ENCODE measurements at regions not wholly inside any gene's neighbourhood (a gene's known extent, or its start where the extent isn't known, plus 50 kb on each side); places are given as distances from the start of the nearest gene placed in this dataset.

GRCh38 chr7:125098377-125098970, 168.8 kb upstream of the POT1 start:
- no peak for DNase-seq (ENCODE audit: low read depth)
- no peak for TF ChIP-seq CTCF (IDR thresholded peaks at IDR 0.05; ENCODE audit: control insufficient read depth, insufficient read depth, low read depth, low read length, missing control alignments)
- H3K4me3 ChIP-seq (ENCODE audit: control insufficient read depth, low read depth, low read length) = no peak overlapping the region

DNA sequence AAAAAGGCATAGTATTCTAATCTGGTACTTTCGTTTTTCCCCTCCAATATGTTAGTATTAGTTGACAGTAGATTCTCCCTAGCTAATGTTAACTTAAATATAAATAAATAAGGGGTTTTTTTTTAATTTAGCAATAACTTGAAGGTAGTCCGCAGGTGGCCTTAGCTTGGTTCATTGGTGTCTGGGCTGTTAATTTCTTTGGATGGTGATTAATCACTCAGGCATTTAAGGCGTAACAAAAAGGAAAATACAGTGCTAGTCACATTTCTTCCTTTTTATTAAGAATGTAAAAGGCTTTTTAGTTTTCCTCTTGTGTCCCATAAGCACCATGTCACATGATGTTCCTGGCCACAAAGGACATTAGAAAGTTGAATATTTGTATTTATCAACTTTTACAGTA, 161.0 kb upstream of the POT1 start:
- H3K4me3 ChIP-seq (ENCODE audit: control insufficient read depth, low read depth, low read length) = no peak overlapping the region
- DNase-seq (ENCODE audit: low read depth) = no peak
- no peak for TF ChIP-seq CTCF (IDR thresholded peaks at IDR 0.05; ENCODE audit: control insufficient read depth, insufficient read depth, low read depth, low read length, missing control alignments)

DNA sequence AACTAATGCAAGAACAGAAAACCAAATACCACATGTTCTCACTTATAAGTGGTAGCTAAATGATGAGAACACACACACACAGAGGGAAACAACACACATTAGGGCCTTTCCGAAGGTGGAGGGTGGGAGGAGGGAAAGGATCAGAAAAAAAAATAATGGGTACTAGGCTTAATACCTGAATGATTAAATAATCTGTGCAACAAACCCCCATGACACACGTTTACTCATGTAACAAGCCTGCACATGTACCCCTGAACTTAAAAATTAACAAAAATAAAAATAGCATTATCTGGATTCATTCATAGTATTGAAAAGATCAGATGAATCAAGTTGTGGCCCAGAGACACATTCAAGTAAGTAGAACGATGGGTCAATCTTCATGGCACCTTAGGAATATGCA, 159.5 kb upstream of the POT1 start:
- TF ChIP-seq CTCF (IDR thresholded peaks at IDR 0.05; ENCODE audit: control insufficient read depth, insufficient read depth, low read depth, low read length, missing control alignments) = no peak
- no peak overlapping the region for H3K4me3 ChIP-seq (ENCODE audit: control insufficient read depth, low read depth, low read length)
- DNase-seq (ENCODE audit: low read depth) = no peak

- DNase-seq (ENCODE audit: low read depth) = no peak
- no peak overlapping the region for H3K4me3 ChIP-seq (ENCODE audit: control insufficient read depth, low read depth, low read length)
- no peak for TF ChIP-seq CTCF (IDR thresholded peaks at IDR 0.05; ENCODE audit: control insufficient read depth, insufficient read depth, low read depth, low read length, missing control alignments)
Measured at GRCh38 chr7:125088555-125088954, 158.9 kb upstream of the POT1 start.

DNA sequence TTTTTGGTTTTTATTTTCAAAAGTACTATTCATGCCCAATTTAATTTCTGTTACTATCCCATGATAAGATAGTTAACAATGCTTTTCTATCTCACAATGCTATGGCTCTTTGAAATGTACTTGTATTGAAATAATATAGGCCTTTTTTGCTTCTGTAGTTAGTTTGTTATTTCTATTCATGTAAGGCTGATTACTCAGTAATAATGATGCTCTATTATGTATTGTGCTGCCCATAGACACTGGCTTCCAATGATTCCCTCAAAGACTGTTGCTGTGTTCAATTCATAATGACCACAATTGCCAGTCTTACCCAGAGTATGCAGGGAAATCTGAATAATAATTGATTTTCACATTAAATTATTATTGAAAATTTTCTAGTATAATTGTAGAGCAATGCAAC, 155.5 kb upstream of the POT1 start:
- no peak for TF ChIP-seq CTCF (IDR thresholded peaks at IDR 0.05; ENCODE audit: control insufficient read depth, insufficient read depth, low read depth, low read length, missing control alignments)
- DNase-seq (ENCODE audit: low read depth) = no peak
- no peak overlapping the region for H3K4me3 ChIP-seq (ENCODE audit: control insufficient read depth, low read depth, low read length)

GRCh38 chr7:125084196-125084595, 154.6 kb upstream of the POT1 start:
- TF ChIP-seq CTCF (IDR thresholded peaks at IDR 0.05; ENCODE audit: control insufficient read depth, insufficient read depth, low read depth, low read length, missing control alignments) = no peak
- no peak overlapping the region for H3K4me3 ChIP-seq (ENCODE audit: control insufficient read depth, low read depth, low read length)
- no peak for DNase-seq (ENCODE audit: low read depth)

DNA sequence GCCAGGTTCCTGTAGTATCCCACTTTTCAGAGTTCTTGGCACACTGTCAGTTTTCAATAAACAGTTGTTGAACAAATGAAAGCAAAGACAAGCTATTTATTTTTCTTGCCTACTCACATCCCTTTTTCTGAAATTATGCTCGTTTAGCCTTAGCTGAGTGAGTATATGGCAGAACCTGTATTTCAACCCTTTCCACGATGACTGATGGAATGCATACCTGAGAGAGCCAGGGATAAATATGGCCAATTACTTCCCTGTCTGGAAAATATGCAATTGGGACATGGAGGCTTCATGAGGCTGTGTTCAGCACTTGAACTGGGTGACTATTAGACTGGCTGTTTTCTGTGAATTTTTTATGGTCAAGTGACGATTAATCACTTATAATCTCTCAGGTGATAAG, 144.5 kb upstream of the POT1 start:
- no peak for DNase-seq (ENCODE audit: low read depth)
- no peak for TF ChIP-seq CTCF (IDR thresholded peaks at IDR 0.05; ENCODE audit: control insufficient read depth, insufficient read depth, low read depth, low read length, missing control alignments)
- no peak overlapping the region for H3K4me3 ChIP-seq (ENCODE audit: control insufficient read depth, low read depth, low read length)

Measured in AG09309 (cell line).